ENCODE measurements at regions not wholly inside any gene's neighbourhood (a gene's known extent, or its start where the extent isn't known, plus 50 kb on each side); places are given as distances from the start of the nearest gene placed in this dataset.

DNA sequence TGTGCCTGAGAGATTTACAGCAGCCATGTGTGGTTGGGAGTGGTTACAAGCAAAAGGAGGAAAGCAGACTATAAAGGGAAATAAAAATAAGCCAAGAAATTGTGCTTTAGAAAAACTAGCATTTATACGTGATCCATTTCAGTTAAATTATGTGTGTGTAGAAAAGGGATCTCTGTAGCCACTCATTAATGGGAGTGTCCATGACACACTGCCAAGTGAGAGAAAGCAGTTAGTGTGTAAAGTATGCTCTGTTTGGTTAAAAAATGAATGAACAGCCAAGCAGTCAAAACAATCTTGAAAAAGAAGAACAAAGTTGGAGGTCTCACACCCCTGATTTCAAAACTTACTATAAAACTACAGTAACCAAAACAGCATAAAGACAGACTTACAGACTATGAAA is 67.9 kb upstream of the GGTLC1 start:
- TF ChIP-seq CTCF (IDR thresholded peaks at IDR 0.05) (no peak), POLR2A (IDR thresholded peaks at IDR 0.05) (no peak), EP300 (IDR thresholded peaks at IDR 0.05) (no peak)

Data from tibial nerve (tissue), 4 donors.